ENCODE measurements at regions not wholly inside any gene's neighbourhood (a gene's known extent, or its start where the extent isn't known, plus 50 kb on each side); places are given as distances from the start of the nearest gene placed in this dataset.

DNA sequence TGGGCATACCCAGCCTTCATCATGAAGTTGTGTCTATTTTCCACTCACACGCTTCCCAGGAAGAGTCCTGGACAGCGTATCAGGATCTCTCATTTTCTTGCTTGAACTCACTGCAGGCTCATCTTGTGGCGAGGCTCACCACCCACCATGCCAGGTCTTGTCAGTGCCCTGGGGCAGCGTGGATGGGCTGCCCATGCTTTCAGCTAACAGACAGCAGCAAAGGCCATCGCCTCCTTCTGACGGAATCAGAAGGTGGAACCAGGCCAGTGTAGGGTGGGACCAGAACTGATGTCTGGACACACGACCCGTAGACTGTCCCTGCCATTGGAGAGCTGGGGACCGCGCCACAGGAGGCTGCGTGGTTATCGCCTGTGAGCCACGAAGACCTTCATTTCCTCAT, 169.4 kb downstream of the FOXL1 start:
- no peak for DNase-seq (ENCODE audit: low read depth in 2 of 2)

DNA sequence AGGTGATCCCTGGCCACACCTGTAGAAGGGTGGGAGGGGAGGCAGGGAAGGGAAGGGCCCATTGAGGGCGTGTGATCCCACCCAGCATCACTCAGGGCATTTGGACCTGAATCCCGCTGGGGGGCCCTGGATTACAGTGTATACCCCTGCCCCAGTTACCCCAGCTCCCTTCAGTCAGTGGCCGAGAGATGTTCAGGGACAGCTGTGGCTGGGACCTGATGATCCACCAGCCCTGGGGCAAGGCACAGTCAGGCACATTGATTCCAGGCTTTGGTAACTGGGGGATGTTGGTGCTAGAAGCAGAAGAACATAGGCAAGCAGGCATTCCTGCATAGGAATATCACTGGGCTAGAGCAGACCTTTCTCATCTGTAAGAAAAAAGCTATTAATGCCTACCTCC, 170.3 kb downstream of the FOXL1 start:
- no peak for DNase-seq (ENCODE audit: low read depth in 2 of 2)

DNA sequence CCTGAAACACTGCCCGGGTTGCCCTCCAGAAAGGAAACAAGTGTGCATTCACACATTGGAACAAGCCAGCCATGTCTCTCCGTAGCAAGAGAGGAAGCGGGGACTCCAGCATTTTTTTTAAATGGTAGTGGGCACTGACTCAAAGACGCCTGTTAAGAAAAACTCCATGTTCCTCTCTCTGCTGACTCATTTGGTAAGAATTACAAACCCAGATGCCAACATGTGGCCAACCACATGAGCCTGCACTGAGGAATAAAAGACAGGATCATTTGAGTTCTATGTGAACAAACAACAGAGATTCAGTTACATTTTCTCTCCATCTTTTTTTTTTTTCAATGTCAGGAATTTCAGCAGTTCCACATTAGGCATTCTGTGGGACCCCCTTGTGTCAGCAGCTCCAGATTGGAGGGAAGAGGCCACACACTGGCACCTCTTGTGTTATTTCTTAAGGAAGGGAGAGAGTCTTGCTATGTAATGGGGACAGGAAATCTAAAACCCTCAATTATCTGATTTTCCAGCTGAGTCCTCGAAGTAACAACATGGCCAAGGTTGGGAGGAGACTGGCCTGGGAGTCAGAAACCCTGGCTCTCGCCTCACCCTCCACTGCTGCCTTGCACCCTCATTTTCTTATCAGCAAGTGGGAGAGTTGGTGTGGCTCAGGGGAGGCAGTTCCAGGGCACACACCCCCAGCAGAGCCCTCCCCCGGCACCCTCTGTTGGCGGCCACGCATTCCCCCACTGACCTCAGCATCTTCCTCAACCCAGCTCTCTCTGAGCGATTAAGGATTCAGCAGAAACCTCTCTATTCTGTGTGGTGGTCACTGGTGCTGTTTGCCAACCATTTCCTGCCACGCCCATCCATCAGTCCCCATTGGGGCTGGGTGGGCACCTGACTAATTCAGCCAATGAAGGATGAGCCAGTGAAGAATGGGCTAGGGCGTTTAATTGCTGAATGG, 173.0 kb downstream of the FOXL1 start:
- DNase-seq (ENCODE audit: low read depth in 2 of 2) = no peak

DNA sequence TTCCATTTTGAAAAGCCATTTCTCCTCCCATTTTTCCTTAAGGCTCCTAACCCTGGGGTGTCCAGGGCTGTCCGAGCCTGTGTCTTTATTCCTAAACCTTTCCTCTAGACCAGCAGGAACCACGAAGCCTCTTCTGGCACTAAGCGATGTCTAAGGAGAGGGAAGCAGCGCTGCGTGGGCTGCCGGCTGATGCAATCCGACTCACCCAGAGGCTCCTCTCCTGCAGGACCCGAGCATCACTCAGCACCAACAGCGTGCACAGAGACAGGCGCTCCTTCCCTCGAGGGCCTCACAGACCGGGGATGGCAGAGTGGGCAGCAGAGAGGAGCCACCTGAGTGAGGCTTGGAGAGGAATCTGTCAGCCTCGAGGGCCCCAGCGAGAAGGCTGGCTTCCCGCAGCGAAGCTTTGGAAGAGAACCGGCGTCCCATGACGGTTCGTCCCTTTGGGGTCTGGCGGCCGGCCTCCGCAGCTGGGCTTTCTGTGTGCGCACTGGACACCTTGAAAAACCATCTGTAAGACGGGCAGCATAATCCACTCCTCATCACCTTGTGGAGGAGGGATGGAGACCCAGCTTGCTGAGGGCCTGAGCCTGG, 174.3 kb downstream of the FOXL1 start:
- DNase-seq (ENCODE audit: low read depth in 2 of 2) = no peak

DNA sequence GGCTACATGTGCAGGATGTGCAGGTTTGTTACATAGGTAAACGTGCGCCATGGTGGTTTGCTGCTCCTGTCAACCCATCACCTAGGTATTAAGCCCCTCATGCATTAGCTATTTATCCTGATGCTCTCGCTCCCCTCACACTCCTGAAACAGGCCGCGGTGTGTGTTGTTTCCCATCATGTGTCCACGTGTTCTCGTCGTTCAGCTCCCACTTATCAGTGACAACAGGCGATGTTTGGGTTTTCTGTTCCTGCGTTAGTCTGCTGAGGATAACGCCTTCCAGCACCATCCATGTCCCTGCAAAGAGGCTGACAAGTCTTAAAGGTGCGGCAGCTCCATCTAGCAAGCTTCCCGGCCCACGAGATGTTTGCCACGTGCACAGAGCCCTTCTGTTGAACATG, 175.1 kb downstream of the FOXL1 start:
- DNase-seq (ENCODE audit: low read depth in 2 of 2) = no peak

DNA sequence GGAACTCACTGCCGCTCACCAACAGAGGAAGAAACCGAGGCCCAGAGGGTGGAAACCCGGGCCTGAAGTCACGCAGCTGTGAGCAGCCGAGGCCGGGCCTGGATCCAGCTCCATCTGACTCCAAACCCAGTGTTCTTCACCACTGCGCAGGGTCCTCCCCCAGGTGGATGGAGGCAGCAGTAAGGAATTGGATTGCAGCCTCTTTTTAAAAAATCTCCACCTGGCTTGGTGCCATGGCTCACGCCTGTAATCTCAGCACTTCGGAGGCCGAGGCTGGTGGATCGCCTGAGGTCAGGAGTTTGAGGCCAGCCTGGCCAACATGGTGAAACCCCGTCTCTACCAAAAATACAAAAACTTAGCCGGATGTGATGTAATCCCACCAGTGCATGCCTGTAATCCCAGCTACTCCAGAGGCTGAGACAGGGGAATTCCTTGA, 177.2 kb downstream of the FOXL1 start:
- no peak for DNase-seq (ENCODE audit: low read depth in 2 of 2)

DNA sequence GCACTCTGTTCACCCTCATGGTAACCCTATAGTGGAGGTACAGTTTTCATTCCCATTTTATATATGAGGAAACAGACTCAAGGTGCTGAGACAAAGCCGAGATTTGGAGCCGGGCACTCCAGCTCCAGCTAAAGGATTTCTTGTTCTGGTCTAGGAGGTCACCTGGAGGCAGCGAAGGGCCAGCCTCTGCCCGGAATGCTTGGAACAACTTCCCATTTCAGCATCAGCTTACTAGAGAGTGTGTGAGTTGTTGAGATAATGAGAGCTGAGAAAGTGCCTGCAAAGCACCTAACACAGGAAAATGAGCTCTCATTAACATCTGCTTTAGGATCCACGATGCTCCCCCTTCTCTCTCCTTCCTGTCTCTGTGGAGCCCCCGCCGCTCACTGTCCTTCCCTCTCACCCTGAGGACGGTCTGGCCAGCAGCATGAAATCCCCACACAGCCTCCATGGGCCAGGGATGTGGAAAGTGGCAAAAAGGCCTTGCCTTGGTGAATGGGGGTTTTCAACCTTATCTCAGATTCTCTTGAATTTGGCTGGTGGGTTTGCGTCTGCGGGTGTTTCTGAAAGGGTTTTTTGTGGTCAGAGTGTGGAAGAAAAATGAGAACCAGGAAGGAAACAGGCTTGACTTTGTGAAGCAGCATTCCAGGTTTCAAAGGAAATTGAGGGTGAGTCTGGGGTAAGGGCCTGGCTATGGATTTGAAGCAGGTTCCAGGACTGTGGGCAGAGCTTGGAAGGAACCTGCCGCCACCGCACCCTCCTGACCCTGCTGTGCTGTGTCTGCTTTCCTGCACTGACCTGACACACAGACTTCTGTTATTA, 178.7 kb downstream of the FOXL1 start:
- DNase-seq (ENCODE audit: low read depth in 2 of 2) = no peak

DNA sequence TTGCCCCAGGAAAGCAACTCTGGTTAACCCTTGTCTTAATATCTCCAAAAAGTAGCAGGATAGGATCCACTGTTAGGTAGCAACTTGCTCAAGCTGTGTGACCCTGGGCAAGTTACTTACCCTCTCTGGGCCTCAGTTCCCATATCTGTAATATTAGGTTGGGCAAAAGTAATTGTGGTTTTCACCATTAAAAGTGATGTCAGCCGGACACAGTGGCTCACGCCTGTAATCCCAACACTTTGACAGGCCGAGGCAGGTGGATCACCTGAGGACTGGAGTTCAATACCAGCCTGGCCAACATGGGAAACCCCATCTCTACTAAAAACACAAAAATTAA, 179.3 kb downstream of the FOXL1 start:
- no peak for DNase-seq (ENCODE audit: low read depth in 2 of 2)

DNA sequence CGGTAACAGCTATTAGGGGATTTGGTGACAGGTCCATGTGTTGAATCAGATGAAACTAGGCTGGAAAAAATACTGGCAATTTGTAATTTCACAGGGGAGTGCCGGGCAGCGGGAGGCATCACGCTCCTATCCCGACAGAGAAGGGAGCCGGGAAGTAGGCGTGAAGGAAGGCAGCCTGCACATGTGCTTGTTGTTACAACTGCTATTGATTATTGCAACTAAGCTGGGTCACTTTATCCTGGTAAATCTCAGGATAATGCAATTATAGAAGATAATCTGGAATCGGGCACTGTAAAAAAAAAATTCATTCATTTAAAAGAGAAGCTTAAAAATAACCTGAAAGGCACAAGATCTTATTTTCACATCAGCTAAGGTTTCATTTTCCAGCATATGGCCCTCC, 180.6 kb downstream of the FOXL1 start:
- no peak for DNase-seq (ENCODE audit: low read depth in 2 of 2)

DNA sequence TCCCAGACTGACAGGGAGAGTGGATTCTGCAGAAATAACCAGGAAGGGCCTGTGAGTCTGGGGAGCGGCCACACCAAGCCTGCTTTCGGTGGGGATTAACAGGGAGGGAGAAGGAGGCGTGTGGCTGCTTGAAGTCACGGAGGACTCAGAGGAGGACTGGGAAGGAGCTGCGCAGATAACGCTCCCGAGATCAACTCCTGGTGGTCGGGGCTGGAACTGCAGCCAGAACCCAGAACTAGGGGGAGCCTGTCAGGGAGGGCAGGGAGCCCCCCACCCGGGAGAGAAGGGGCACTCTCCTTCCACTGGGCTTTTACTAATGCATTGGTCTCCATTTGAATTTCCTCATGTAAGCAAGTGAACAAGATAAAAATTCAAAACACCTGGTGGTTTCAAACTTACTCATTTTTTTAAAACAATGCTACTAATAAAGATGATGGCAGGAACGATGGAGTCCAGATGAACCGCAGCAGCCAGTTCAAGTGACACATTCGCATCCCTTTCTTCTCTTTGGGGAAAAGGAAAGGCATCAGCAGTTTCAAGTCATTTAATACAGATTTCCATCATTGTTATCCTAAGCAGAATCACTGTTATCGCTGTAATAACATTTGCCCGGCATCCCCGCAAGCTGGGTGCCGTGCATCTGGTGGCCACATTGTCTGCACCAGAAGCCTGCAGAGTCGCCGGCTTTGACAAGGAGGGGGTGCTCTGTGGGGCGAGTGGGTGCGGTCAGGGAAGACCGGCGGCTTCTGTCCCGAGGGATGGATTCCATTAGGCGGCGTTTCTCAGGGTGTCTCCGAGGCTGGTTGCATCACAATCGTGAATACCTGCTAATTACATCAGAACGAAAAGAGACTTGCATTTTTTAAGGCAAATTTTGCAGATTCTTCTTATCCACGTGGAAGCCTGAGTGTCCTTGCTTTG, 183.0 kb downstream of the FOXL1 start:
- DNase-seq (ENCODE audit: low read depth in 2 of 2) = peak; percentile 12 to 47

DNA sequence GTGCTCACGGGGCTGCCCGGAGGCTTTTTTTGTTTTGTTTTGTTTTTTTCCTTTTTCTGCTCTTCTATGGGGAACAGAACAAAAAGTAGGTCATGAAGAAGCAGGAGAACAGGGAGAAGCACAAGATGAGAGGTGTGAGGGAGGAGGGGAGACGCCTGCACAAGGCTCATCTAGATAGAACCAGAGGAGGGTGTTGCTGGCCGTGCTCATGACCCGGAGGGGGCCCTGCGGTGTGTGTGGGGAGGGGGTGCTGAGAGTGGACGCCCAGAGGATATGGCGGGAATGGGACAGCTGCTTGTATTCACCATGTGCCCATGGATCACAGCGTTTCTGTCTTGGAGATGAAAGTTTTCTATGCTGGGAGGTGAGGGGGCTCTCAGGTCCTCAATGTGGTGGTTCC, 183.7 kb downstream of the FOXL1 start:
- DNase-seq (ENCODE audit: low read depth in 2 of 2) = no peak

DNA sequence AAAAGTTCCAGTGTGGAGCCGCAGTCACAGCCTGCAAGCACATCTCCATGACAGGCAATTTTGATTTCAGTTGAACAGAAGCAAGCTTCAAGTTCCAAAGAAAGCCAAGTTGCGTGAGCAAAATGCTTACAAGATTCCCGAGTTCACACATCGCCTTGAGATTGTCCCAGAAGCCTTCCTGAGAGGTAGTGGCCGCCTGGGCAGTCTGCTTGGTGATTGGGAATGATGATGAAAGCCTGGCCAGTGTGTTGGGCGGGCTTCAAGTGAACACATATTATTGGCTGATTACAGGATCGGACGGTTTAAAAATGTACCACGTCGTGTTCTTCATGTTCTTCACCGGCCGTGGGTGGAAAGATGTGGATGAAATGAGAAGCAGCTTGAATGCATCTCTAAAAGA, 185.5 kb downstream of the FOXL1 start:
- DNase-seq (ENCODE audit: low read depth in 2 of 2) = no peak

DNA sequence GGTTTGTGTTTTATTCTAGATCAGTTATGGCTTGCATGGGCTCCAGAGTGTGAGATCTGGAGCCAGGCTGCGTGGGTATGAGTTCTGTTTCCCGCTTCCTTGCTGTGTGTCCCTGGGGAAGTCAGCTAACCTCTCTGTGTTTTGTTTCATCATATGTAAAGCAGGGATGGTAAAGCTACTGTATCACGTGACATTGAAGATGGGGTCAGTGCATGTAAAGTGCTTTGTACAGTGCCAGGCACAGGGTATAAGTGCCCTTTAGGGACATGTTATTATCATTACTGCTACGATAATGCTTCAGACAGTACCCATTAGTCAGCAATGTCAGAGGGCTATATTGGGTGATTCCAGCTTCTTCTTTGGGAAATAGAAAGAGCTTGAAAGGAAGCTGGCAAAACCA, 186.2 kb downstream of the FOXL1 start:
- DNase-seq (ENCODE audit: low read depth in 2 of 2) = no peak

DNA sequence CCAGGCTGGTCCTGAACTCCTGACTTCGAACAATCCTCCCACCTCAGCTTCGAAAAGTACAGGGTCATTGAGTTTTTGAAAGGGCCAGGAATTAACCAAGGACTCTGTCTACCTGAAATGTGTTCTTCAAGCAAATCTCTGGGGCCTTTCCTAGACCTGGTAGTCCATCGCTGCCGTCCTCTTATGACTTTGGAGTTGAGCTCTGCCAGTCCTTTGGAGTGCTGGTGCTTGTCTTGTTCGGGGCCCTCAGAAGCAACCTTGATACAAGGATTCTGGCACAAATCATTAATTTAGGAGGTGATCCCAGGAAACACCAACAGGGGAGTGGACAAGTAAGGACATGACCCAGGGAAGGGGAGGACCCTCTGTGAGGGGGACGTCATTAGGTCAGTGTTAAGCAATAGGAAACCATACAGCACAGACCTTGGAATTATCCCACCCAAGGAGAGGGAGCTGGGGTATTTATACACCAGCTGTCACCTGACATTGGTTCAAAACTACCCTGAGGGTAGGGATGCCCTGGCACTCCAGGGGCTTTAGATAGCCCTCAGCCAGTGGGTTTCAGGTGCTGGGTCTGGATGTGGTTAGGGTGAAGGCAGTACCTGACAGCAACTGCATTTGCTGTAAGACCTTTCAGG, 187.2 kb downstream of the FOXL1 start:
- DNase-seq (ENCODE audit: low read depth in 2 of 2) = no peak

DNA sequence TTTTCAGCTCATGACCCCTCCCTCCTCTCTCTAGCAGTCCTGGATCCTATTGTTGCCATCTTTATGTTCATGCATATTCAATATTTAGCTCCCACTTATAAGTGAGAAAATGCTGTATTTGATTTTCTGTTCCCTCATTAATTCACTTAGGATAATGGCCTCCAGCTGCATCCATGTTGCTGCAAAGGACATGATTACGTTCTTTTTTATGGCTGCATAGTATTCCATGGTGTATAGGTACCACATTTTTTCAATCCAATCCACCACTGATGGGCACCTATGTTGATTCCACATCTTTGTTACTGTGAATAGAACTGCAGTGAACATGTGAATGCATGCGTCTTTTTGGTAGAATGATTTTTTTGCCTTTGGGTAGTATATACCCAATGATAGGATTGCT, 188.4 kb downstream of the FOXL1 start:
- no peak for DNase-seq (ENCODE audit: low read depth in 2 of 2)

DNA sequence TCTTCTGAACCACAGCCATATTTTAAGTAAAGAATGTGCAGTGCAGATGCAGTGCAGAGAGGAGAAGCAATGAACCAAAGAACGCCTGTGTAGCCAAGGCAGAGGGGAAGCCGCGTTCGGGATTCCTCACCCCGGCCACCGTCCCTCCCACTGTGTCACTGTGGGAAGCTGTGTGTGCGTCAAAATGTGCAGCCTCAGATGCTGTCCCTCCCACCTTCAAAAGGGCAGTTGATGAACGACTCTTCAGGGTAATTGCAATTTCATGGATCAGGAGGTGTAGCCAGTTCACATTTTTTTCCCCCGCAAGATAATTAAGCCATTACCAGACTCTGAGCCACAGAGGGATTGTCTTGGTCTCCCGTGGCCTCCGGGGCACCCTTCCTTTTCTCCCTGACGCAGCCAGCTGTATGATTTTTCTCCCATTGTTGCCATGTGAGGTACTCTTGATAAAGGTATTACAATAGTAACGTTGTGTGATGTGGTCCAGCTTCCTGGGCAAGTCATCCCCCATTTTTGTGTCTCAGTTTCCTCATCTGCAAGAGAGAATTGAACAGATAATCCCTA, 190.0 kb downstream of the FOXL1 start:
- no peak for DNase-seq (ENCODE audit: low read depth in 2 of 2)

DNA sequence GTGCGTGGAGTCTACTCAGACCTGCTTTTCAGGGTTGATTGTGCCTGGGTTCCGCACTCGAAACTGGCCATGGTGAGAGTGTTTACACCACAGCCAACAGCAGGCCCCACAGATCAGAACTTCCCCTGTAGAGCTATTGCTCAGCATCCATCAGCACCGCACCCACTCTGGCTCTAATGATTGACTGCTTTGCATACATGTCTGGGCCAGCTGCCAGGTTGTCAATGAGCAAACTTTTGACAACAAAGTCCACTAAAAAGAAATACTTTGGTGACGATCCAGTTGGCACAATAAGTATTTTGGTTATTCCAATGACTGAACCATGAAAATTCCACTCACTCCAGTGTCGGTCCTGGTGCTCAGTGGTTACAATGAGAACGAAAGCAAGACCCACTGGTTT, 190.7 kb downstream of the FOXL1 start:
- DNase-seq (ENCODE audit: low read depth in 2 of 2) = no peak

DNA sequence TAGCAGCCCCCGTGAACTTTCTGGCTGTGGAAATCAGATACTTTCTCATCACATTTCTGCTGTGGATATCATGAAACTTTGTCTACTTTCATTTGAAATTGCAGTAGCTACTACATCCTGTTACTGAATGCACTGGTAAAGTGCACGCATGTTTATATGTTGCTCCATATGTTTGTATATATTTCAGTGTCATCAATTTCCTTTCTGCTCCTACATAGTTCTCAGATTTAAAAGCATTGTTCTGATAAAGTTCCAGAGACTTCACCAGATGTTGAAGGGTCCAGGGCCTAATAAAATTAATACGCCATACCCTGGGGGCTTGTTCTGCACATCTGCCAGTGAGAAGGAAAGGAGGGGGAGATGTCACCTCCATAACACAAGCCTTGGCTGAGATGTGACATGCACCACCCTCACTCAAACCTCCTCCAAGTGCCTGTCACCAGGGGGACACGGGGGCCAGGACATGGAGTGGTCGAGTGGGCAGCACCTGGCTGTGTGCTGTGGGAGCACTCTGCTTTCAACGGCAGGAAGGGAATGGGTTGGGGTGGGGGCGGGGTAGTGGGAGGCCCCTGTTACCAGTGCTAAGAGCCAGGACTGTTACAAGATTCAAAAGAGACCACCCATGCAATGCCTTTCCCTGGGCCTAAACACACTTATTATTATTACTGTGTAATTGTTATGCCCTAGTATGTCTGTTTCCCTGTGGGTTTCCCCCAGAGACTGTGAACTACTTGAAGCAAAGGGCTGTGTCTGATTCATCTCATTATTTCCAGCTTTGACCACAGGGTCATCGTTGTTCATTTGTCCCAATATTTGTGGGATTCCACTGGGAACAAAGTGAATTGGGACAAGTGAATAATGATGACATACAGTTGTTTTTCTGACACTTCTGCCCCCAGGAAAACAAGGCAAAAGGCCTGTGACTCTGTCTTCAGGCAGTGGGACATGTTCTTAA, 193.4 kb downstream of the FOXL1 start:
- no peak for DNase-seq (ENCODE audit: low read depth in 2 of 2)

DNA sequence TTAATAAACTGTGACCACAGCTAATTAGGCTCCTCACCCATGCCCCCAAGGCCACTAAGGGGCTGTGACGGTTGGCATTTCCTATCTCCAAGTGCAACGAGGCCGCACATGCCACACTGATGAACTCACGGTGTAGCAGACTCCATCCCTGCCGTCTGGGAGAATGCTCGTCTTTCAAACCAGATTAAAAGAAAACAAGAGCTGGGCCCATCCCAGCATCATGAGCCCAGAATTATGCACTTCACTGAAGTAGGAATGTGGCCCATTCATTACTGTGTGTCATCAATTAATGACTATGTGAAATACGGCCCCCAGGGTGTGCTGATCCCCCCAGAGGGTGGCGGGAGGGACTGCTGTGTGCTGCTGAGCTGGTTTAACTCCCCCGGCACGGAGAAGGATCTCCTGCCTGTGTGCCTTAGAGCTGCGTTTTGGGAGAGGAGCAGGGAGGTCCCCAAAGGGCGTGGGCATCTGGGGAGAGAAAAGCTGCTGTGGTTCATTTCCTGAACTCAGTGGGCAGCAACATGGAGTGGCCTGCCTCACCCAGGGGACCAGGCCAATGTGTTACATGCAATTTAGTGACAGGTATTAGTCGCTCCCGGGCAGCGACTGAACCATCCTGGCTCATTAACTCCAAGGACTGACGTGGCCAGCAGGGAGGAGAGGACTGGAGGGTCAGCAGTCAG, 194.5 kb downstream of the FOXL1 start:
- no peak for DNase-seq (ENCODE audit: low read depth in 2 of 2)

All from stimulated activated CD4-positive, alpha-beta T cell treated with anti-CD3 and anti-CD28 coated beads, Interleukin-12 subunit alpha, Interleukin-12 subunit beta, amount 100 ng/mL, for 24 hours (primary cell).